ENCODE measurements at regions not wholly inside any gene's neighbourhood (a gene's known extent, or its start where the extent isn't known, plus 50 kb on each side); places are given as distances from the start of the nearest gene placed in this dataset.

- no peaks in the 10 kb centered on the region for H4K20me1 ChIP-seq (ENCODE audit: control insufficient read depth, extremely low read depth, insufficient read depth, low read length)
- H2AFZ ChIP-seq (ENCODE audit: low read length): no peak overlapping the region
- H3K27me3 ChIP-seq (ENCODE audit: control insufficient read depth, insufficient read depth, low read length): no peaks in the 10 kb centered on the region
- no peaks in the 10 kb centered on the region for H3K36me3 ChIP-seq (ENCODE audit: control insufficient read depth, insufficient read depth, low read length)
- H3K4me3 ChIP-seq (replicated peaks in 1 of 4; ENCODE audit: control extremely low read depth in 1 of 4, insufficient read depth in 1 of 4, low read depth in 3 of 4, low read length in 4 of 4): no peak overlapping the region
- DNase-seq (ENCODE audit: low read depth in 2 of 2): peak in 1 of 2 donors; percentile 3
- H3K79me2 ChIP-seq (ENCODE audit: control insufficient read depth, insufficient read depth, low read length): no peaks in the 10 kb centered on the region
- H3K4me2 ChIP-seq (ENCODE audit: extremely low read depth, insufficient read depth, low read length): no peak overlapping the region
- TF ChIP-seq EZH2 (IDR thresholded peaks at IDR 0.05; ENCODE audit: low read length, missing control alignments): no peak
- no peak for TF ChIP-seq CTCF (conservative IDR thresholded peaks at IDR 0.05 in 1 of 2, IDR thresholded peaks at IDR 0.05 in 1 of 2; ENCODE audit: low read depth in 1 of 2, low read length in 2 of 2)
- H3K9me3 ChIP-seq (ENCODE audit: control insufficient read depth, insufficient read depth, low read depth, low read length): no peaks in the 10 kb centered on the region
- H3K27ac ChIP-seq (ENCODE audit: insufficient read depth, low read length): no peak overlapping the region
- no peaks in the 10 kb centered on the region for H3K4me1 ChIP-seq (ENCODE audit: control insufficient read depth, extremely low read depth, insufficient read depth, low read length)
- no peak overlapping the region for H3K9ac ChIP-seq (ENCODE audit: insufficient read depth, low read length)
Measured at GRCh38 chr4:43778187-43778915, 670.3 kb downstream of the KCTD8 start.

GRCh38 chr4:43781125-43781524, 667.5 kb downstream of the KCTD8 start:
- TF ChIP-seq EZH2 (IDR thresholded peaks at IDR 0.05; ENCODE audit: low read length, missing control alignments) (no peak), CTCF (conservative IDR thresholded peaks at IDR 0.05 in 1 of 2, IDR thresholded peaks at IDR 0.05 in 1 of 2; ENCODE audit: low read depth in 1 of 2, low read length in 2 of 2) (no peak)
- no peaks in the 10 kb centered on the region for H3K9me3 ChIP-seq (ENCODE audit: control insufficient read depth, insufficient read depth, low read depth, low read length)
- no peaks in the 10 kb centered on the region for H3K36me3 ChIP-seq (ENCODE audit: control insufficient read depth, insufficient read depth, low read length)
- no peaks in the 10 kb centered on the region for H3K79me2 ChIP-seq (ENCODE audit: control insufficient read depth, insufficient read depth, low read length)
- H3K4me3 ChIP-seq (replicated peaks in 1 of 4; ENCODE audit: control extremely low read depth in 1 of 4, insufficient read depth in 1 of 4, low read depth in 3 of 4, low read length in 4 of 4): no peak overlapping the region
- no peak overlapping the region for H3K9ac ChIP-seq (ENCODE audit: insufficient read depth, low read length)
- no peak for DNase-seq (ENCODE audit: low read depth in 2 of 2)
- no peaks in the 10 kb centered on the region for H4K20me1 ChIP-seq (ENCODE audit: control insufficient read depth, extremely low read depth, insufficient read depth, low read length)
- no peak overlapping the region for H3K27ac ChIP-seq (ENCODE audit: insufficient read depth, low read length)
- no peak overlapping the region for H3K4me2 ChIP-seq (ENCODE audit: extremely low read depth, insufficient read depth, low read length)
- H2AFZ ChIP-seq (ENCODE audit: low read length): no peak overlapping the region
- no peaks in the 10 kb centered on the region for H3K27me3 ChIP-seq (ENCODE audit: control insufficient read depth, insufficient read depth, low read length)
- H3K4me1 ChIP-seq (ENCODE audit: control insufficient read depth, extremely low read depth, insufficient read depth, low read length): no peaks in the 10 kb centered on the region

GRCh38 chr4:43782391-43782790, 666.2 kb downstream of the KCTD8 start:
- Histone ChIP-seq H4K20me1 (ENCODE audit: control insufficient read depth, extremely low read depth, insufficient read depth, low read length) (no peaks in the 10 kb centered on the region), H2AFZ (ENCODE audit: low read length) (no peak overlapping the region), H3K9me3 (ENCODE audit: control insufficient read depth, insufficient read depth, low read depth, low read length) (no peaks in the 10 kb centered on the region), H3K4me2 (ENCODE audit: extremely low read depth, insufficient read depth, low read length) (no peak overlapping the region), H3K9ac (ENCODE audit: insufficient read depth, low read length) (no peak overlapping the region), H3K4me3 (replicated peaks in 1 of 4; ENCODE audit: control extremely low read depth in 1 of 4, insufficient read depth in 1 of 4, low read depth in 3 of 4, low read length in 4 of 4) (no peak overlapping the region), H3K36me3 (ENCODE audit: control insufficient read depth, insufficient read depth, low read length) (no peaks in the 10 kb centered on the region), H3K4me1 (ENCODE audit: control insufficient read depth, extremely low read depth, insufficient read depth, low read length) (no peaks in the 10 kb centered on the region), H3K27ac (ENCODE audit: insufficient read depth, low read length) (no peak overlapping the region), H3K79me2 (ENCODE audit: control insufficient read depth, insufficient read depth, low read length) (no peaks in the 10 kb centered on the region), H3K27me3 (ENCODE audit: control insufficient read depth, insufficient read depth, low read length) (no peaks in the 10 kb centered on the region)
- peak in 1 of 2 donors; percentile 2 for DNase-seq (ENCODE audit: low read depth in 2 of 2)
- TF ChIP-seq CTCF (conservative IDR thresholded peaks at IDR 0.05 in 1 of 2, IDR thresholded peaks at IDR 0.05 in 1 of 2; ENCODE audit: low read depth in 1 of 2, low read length in 2 of 2): no peak
- TF ChIP-seq EZH2 (IDR thresholded peaks at IDR 0.05; ENCODE audit: low read length, missing control alignments): no peak
